NB4 (cell line): ENCODE measurements at regions not wholly inside any gene's neighbourhood (a gene's known extent, or its start where the extent isn't known, plus 50 kb on each side); places are given as distances from the start of the nearest gene placed in this dataset.

Experiments used
- MAX ChIP-seq: IDR thresholded peaks from 2 replicates; pipeline ENCODE4 v1.6.1; 2011; ENCODE audit warnings: low read depth, low read length
- MYC ChIP-seq: IDR thresholded peaks from 2 replicates; pipeline ENCODE4 v1.6.1; 2011; ENCODE audit warnings: low read depth, low read length
- POLR2A ChIP-seq: IDR thresholded peaks from 2 replicates; pipeline ENCODE4 v1.6.1; 2011; ENCODE audit warnings: mild to moderate bottlenecking; ENCODE audit not compliant: insufficient read length; ENCODE audit errors: extremely low read depth
- TF ChIP-seq, protein P1 (sequence below): IDR thresholded peaks from one replicate; pipeline ENCODE4 v1.5.1; 2012; ENCODE audit warnings: low read depth, low read length

GRCh38 chr10:9913876-9914514 lies 1103.7 kb upstream of the CELF2 start:
- TF ChIP-seq, protein P1, sequence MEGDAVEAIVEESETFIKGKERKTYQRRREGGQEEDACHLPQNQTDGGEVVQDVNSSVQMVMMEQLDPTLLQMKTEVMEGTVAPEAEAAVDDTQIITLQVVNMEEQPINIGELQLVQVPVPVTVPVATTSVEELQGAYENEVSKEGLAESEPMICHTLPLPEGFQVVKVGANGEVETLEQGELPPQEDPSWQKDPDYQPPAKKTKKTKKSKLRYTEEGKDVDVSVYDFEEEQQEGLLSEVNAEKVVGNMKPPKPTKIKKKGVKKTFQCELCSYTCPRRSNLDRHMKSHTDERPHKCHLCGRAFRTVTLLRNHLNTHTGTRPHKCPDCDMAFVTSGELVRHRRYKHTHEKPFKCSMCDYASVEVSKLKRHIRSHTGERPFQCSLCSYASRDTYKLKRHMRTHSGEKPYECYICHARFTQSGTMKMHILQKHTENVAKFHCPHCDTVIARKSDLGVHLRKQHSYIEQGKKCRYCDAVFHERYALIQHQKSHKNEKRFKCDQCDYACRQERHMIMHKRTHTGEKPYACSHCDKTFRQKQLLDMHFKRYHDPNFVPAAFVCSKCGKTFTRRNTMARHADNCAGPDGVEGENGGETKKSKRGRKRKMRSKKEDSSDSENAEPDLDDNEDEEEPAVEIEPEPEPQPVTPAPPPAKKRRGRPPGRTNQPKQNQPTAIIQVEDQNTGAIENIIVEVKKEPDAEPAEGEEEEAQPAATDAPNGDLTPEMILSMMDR, result no peak
- TF ChIP-seq POLR2A, result no peak
- TF ChIP-seq MAX, result no peak
- no peak for TF ChIP-seq MYC
